GM21447 (cell line): ENCODE measurements at regions not wholly inside any gene's neighbourhood (a gene's known extent, or its start where the extent isn't known, plus 50 kb on each side); places are given as distances from the start of the nearest gene placed in this dataset.

Experiments used
- ATAC-seq: cut with Tn5 transposase; IDR thresholded peaks from one replicate; pipeline ENCODE4 v1.9.1; 2021; ENCODE audit not compliant: unreplicated experiment

GRCh38 chr4:96755569-96756484, 915.9 kb downstream of the PDHA2 start:
- no peak for ATAC-seq

GRCh38 chr4:96756584-96756983, 916.7 kb downstream of the PDHA2 start:
- no peak for ATAC-seq

DNA sequence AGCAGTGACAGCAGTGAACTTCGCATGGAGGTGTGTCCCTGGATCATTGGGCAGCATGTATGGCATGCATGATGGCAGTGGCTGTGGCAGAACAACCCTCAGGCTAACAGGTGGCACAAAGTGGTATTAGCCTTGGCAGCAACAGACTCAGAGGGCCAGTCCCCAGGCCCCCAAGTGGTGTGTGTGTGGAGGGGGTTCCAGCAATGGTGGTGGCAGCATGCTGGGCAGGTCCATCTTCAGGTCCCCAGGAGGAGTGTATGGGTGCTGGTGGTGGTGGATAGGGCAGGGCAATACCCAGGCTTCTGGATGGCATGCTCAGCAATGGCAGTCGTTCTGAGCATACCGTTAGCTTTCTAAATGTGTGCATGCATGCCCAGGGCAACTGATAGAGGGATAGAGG, 923.7 kb downstream of the PDHA2 start:
- no peak for ATAC-seq

DNA sequence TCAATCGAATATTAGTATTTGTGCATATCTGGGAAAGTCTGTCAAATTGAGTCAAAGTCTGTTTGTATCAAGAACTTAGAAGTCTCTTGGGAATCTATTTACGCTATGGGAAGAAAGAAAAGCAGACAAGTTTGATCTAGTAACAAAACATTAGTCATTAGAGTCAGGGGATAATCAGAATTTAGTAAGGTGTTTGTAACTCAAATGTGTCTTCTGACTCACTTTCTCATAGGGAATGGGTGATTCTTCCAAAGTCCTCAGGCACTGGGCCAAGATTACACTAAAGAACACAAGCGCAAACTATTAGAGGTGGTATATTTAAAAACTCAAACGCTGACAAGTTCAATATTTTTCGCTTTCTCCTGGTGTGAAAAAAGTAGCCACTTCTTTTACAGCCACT, 926.5 kb downstream of the PDHA2 start:
- no peak for ATAC-seq

DNA sequence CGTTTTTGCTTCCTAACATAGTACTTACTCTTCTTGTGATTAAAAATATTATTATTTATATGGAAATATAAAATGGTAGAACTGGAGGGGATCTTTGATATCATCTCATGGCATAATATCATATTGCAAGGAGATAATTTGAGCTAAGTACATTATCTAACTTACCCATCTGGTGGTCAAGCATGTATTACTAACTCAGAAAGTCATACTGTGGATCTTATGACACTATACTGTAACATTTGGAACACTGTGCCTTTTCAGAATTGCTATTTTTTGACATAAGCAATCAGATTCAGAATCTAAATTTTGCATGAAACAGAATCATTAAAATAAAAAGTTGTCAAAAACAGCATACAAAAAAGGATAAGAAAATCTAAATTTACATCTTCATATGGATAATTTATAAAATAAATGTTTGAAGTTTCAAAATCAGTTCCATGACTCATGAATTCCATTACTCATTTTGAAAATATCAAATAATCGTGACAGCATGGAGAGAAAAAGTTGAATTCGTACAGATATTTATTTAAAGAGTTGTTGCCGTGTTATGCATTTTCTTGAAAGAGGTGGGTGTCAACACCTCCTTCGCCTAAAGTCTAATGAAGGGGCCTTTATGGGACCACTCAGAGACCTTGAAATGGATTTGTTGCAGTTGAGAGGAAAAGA, 928.1 kb downstream of the PDHA2 start:
- ATAC-seq = no peak

GRCh38 chr4:96775501-96775900, 935.6 kb downstream of the PDHA2 start:
- no peak for ATAC-seq

DNA sequence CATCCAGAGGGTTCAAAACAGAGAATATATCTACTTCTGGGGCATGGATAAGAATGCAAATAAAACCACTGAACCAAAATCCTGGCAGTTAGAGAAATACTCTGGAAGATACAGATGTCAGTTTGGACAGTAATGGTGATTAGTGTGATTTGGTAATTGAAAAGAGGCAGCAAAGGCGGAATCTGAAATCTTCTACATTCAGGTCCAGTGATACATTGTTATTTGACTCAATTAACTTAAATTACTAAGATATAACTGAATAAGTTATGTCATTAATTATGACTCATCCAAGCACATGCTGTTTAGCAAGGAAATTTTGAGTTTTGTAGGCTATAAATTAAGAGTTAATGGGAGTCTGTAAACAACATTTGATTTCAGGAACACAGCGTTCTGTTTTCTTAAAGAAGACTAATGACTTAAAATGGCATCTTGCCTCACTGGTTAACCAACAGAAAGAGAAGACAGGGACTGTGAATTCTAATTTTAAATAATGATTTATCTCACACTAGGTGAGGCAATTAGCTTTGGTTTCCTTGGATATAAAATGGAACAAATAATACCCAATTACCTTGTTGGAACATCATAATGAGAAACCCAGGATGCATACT, 937.1 kb downstream of the PDHA2 start:
- no peak for ATAC-seq

DNA sequence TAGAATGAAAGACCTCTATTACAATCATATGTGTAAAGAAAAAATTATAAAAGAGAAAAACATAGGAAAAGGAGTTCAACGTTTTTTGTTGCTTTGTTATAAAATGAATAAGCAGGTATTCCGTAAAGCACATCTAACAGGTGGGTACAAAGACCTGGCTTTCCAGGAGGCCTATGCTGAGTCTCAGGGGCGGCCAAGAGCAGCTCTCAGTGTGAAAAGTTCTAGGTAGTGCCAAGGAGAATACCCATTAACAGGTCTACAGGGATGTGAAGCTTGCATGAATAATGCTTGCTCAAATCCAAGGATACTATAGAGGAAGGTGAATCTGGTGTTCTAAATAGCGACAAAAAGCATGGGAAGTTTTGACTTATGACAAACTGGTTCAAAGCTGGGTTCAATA, 944.4 kb downstream of the PDHA2 start:
- ATAC-seq = no peak

DNA sequence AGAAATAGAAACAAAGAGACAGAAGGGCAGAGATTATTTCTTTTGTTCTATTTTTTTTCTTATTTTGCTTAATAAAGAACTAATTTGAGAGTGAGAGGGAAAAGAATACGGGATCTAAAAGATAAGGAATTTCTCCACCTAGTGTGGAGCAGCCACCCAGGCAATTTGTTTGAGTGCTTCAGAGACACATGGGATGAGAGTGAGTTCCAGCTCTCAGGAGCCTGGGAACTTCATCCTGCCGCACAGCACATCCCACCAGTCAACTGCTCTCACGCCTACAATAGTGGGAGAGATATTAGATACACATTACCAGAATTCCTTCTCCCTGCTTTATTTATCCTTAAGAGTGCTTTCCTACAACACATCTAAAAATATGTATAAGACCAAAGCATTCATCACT, 946.4 kb downstream of the PDHA2 start:
- ATAC-seq = no peak

GRCh38 chr4:96787766-96788165, 947.9 kb downstream of the PDHA2 start:
- ATAC-seq = no peak

DNA sequence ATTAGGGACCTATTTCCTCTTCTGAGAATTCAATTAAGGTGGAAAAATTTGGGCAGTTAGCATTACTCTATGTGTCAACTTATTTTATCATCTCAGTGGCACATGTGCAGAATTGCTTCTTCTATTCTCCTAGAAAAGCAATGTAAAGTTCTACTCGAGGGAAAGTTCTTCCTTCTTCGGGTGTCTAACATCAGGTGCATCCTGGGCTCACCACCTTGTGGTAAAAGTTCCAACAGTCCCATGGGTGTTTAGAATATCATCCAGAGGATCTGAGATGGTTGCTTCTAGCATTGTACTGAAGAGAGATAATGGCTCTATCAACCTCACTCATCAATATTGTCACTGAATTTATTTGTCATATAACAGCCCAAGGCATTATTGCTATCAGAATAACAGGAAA, 969.7 kb downstream of the PDHA2 start:
- ATAC-seq = no peak

DNA sequence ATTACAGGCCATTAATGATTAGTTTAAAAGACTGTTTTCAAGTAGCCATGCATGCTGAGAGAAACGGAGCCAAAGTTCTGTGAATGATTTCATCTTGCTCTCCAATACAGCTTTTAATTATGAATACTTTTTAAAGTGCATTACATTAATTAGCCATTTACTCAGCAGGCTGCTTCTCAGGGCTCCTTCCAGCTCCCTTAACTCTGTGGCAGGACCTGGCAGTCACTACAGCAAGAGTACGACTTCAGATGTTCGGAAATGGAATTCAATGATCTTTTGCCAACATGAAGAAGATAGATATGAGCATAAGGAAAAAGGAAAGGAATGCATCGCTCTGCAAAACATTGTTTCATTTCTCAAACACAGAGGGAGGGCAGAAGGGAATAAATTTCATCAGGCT, 987.2 kb downstream of the PDHA2 start:
- no peak for ATAC-seq

DNA sequence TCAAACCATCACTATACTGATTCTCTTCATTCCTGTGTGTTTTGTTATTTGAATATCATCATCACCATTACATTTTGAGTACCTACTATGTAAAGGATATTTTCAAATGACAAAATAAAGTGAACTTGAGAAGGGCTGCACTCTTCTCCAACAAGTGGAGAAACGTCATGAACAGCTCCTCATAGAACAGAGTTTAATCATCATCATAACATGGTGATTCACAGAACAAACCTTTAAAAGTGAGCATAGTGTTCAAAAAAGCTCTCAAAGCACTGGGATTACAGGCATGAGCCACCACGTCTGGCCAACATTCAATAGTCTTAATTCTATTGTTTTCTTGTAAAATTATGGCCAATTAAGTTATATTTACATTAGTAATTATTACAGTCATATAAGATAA, 993.9 kb downstream of the PDHA2 start:
- no peak for ATAC-seq

- no peak for ATAC-seq
Measured at GRCh38 chr4:96835991-96836390, 996.1 kb downstream of the PDHA2 start.

DNA sequence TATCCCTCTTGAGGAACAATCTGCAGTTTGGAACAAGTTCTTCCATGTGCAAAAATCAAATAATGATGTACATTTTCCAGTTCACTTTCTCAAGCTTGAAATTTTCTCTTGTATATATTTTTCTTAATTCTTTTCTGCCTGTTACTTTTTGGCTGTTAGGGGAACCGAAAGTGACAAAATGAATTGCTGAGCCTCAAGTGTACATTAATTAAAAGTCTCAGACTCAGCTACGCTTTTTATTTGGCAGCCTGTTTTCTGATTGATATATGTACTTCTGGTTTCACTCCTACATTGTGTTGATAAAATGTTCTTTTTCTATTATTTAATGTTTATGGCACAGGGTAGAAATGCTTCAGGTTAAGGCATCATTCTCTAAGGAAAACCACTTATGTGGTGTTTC, 999.5 kb downstream of the PDHA2 start:
- no peak for ATAC-seq

GRCh38 chr4:96841801-96842200, 1001.9 kb downstream of the PDHA2 start:
- ATAC-seq = no peak

- ATAC-seq = no peak
Measured at GRCh38 chr4:96844858-96845490, 1005.1 kb downstream of the PDHA2 start.

- no peak for ATAC-seq
Measured at GRCh38 chr4:96845819-96846218, 1005.9 kb downstream of the PDHA2 start.

DNA sequence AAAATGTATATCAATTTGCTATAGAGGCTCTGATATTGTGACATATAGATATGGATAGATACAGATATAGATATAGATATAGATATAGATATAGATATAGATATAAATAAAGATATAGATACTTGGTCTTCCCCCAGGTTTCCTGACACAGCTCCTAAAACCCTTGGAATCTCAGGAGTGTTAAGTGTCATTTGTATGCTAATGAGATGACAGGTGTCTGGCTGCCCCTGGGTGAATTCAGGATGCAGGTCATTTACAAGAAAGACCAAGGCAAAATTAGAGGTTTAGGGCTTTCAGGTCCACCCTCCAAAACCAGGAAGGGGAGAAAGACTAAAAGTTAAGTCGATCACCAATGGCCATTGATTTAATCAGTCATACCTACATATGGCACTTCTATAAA, 1034.8 kb downstream of the PDHA2 start:
- ATAC-seq = no peak

DNA sequence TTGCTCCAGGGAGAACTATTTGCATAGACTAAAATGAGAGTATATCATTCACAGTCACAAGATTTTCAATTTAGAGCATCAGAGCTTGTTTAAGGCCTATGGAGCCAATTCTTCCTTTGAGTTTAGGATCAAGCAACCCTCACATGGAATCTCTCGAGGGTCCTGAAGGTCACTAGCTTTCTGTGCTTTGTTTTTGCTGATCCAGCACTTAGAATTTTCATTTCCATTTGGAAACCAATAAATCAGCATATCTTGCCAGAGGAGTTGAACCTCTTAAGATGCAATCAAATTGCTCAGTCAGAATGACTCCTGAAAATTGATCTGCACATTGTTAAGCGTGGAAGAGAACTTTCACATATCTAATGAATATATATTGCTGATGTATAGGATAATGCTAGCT, 1039.6 kb downstream of the PDHA2 start:
- no peak for ATAC-seq

- no peak for ATAC-seq
Measured at GRCh38 chr4:96887857-96888256, 1048.0 kb downstream of the PDHA2 start.

- no peak for ATAC-seq
Measured at GRCh38 chr4:96894621-96895020, 1054.7 kb downstream of the PDHA2 start.
